ENCODE measurements at regions not wholly inside any gene's neighbourhood (a gene's known extent, or its start where the extent isn't known, plus 50 kb on each side); places are given as distances from the start of the nearest gene placed in this dataset.
A peak's percentile ranks its signal among the peaks of the same experiment; 100 is the strongest.

- TF ChIP-seq ZNF280C (tag by site-specific recombination; IDR thresholded peaks at IDR 0.05) (no peak), RBAK (tag by site-specific recombination; IDR thresholded peaks at IDR 0.05) (no peak), ZSCAN30 (tag by site-specific recombination; IDR thresholded peaks at IDR 0.05) (no peak), ZNF530 (tag by site-specific recombination; IDR thresholded peaks at IDR 0.05; ENCODE audit: low read depth) (no peak)
- TF ChIP-seq, protein P1, sequence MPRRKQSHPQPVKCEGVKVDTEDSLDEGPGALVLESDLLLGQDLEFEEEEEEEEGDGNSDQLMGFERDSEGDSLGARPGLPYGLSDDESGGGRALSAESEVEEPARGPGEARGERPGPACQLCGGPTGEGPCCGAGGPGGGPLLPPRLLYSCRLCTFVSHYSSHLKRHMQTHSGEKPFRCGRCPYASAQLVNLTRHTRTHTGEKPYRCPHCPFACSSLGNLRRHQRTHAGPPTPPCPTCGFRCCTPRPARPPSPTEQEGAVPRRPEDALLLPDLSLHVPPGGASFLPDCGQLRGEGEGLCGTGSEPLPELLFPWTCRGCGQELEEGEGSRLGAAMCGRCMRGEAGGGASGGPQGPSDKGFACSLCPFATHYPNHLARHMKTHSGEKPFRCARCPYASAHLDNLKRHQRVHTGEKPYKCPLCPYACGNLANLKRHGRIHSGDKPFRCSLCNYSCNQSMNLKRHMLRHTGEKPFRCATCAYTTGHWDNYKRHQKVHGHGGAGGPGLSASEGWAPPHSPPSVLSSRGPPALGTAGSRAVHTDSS (tag by site-specific recombination; IDR thresholded peaks at IDR 0.05), result no peak
These were observed 189.9 kb downstream of the SEC14L1 start (continued) for GRCh38 chr17:77330602-77331081.

DNA sequence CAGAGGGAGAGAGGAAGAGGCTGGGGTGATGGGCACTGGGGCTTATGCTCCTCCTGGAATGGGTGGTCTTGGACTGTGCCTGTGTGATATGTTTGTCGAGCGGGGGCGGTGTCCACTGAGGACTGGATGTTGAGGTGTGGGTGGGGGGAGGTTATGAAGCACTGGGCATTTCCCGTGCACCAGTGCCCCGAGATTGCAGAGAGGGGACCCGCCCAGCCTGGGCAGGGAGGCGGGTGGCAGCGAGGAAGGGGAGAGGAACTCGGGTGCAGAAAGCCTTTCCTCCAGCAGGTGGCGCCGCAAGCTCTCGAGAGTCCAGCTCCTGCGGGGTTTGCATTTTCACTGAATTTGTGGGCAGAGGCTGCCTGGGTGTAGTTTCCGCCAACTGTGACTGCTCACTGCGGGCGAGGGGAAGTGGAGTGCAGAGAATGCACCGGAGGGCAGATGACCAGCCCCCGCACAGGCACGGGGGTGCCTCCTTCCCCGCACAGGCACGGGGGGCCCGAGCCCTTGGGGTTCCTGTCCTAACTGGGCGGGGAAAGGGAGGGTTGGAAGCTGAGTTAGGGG is 190.6 kb downstream of the SEC14L1 start:
- ChIA-PET POLR2A (interaction anchor here (0.6 to 1.2 kb wide), 4 partner anchors 8 to 627 kb away, joined by 3 to 4 read pairs (median 3); partner anchors contain the start of gene TNRC6C), CTCF (interaction anchor here (0.5 to 6.9 kb wide), 51 partner anchors 9 to 877 kb away, joined by 3 to 94 read pairs (median 4); no protein-coding TSS in a partner anchor)
- Histone ChIP-seq H3K36me3 (ENCODE audit: control insufficient read depth in 2 of 2, insufficient read depth in 1 of 2, low read length in 2 of 2) (peaks cover 0 to 3% of the 10 kb centered on the region in 2 experiments; a peak in 1 of 3 replicates), H3K9me3 (ENCODE audit: control insufficient read depth, insufficient read depth, low read depth, low read length) (no peaks in the 10 kb centered on the region), H3K4me3 (ENCODE audit: low read depth, low read length) (peak overlapping the region; percentile 19; the same call in 1 of the 2 replicates), H3K4me1 (ENCODE audit: control insufficient read depth, insufficient read depth, low read length) (0 out of 2 replicates have a peak, but pooled peaks cover 2% of the 10 kb centered on the region), H3K27ac (ENCODE audit: extremely low read depth, low read depth, low read length) (no peak overlapping the region)
- TF ChIP-seq PRDM1 (tag by site-specific recombination; IDR thresholded peaks at IDR 0.05) (peak; percentile 40; the same call in 1 of the 2 replicates), ZNF561 (tag by site-specific recombination; IDR thresholded peaks at IDR 0.05; ENCODE audit: borderline replicate concordance) (no peak), ZNF777 (tag by site-specific recombination; IDR thresholded peaks at IDR 0.05; ENCODE audit: borderline replicate concordance) (no peak), MZF1 (tag by site-specific recombination; IDR thresholded peaks at IDR 0.05; ENCODE audit: borderline replicate concordance) (no peak), ZNF157 (tag by site-specific recombination; IDR thresholded peaks at IDR 0.05) (no peak), ZBTB11 (tag by site-specific recombination; conservative IDR thresholded peaks at IDR 0.05; ENCODE audit: low read depth) (no peak), ZNF2 (tag by site-specific recombination; IDR thresholded peaks at IDR 0.05) (peak; percentile 81), GLIS2 (tag by site-specific recombination; IDR thresholded peaks at IDR 0.05) (peak; percentile 48; the same call in 1 of the 2 replicates), KLF16 (tag by site-specific recombination; IDR thresholded peaks at IDR 0.05) (peak; percentile 52; the same call in 1 of the 2 replicates)
- TF ChIP-seq, protein P2, sequence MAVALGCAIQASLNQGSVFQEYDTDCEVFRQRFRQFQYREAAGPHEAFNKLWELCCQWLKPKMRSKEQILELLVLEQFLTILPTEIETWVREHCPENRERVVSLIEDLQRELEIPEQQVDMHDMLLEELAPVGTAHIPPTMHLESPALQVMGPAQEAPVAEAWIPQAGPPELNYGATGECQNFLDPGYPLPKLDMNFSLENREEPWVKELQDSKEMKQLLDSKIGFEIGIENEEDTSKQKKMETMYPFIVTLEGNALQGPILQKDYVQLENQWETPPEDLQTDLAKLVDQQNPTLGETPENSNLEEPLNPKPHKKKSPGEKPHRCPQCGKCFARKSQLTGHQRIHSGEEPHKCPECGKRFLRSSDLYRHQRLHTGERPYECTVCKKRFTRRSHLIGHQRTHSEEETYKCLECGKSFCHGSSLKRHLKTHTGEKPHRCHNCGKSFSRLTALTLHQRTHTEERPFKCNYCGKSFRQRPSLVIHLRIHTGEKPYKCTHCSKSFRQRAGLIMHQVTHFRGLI (tag by site-specific recombination; IDR thresholded peaks at IDR 0.05), result no peak
- TF ChIP-seq, protein P3, sequence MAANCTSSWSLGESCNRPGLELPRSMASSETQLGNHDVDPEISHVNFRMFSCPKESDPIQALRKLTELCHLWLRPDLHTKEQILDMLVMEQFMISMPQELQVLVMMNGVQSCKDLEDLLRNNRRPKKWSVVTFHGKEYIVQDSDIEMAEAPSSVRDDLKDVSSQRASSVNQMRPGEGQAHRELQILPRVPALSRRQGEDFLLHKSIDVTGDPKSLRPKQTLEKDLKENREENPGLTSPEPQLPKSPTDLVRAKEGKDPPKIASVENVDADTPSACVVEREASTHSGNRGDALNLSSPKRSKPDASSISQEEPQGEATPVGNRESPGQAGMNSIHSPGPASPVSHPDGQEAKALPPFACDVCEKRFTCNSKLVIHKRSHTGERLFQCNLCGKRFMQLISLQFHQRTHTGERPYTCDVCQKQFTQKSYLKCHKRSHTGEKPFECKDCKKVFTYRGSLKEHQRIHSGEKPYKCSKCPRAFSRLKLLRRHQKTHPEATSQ (tag by site-specific recombination; IDR thresholded peaks at IDR 0.05), result no peak
- TF ChIP-seq, protein P4, sequence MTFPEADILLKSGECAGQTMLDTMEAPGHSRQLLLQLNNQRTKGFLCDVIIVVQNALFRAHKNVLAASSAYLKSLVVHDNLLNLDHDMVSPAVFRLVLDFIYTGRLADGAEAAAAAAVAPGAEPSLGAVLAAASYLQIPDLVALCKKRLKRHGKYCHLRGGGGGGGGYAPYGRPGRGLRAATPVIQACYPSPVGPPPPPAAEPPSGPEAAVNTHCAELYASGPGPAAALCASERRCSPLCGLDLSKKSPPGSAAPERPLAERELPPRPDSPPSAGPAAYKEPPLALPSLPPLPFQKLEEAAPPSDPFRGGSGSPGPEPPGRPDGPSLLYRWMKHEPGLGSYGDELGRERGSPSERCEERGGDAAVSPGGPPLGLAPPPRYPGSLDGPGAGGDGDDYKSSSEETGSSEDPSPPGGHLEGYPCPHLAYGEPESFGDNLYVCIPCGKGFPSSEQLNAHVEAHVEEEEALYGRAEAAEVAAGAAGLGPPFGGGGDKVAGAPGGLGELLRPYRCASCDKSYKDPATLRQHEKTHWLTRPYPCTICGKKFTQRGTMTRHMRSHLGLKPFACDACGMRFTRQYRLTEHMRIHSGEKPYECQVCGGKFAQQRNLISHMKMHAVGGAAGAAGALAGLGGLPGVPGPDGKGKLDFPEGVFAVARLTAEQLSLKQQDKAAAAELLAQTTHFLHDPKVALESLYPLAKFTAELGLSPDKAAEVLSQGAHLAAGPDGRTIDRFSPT (tag by site-specific recombination; IDR thresholded peaks at IDR 0.05), result peak; percentile 62; the same call in 1 of the 2 replicates
- TF ChIP-seq, protein P5, sequence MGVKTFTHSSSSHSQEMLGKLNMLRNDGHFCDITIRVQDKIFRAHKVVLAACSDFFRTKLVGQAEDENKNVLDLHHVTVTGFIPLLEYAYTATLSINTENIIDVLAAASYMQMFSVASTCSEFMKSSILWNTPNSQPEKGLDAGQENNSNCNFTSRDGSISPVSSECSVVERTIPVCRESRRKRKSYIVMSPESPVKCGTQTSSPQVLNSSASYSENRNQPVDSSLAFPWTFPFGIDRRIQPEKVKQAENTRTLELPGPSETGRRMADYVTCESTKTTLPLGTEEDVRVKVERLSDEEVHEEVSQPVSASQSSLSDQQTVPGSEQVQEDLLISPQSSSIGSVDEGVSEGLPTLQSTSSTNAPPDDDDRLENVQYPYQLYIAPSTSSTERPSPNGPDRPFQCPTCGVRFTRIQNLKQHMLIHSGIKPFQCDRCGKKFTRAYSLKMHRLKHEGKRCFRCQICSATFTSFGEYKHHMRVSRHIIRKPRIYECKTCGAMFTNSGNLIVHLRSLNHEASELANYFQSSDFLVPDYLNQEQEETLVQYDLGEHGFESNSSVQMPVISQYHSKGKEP (tag by site-specific recombination; IDR thresholded peaks at IDR 0.05), result 0 out of 2 replicates have a peak, but pooled peaks have one; percentile 23
